GM19372 (cell line): ENCODE measurements at regions not wholly inside any gene's neighbourhood (a gene's known extent, or its start where the extent isn't known, plus 50 kb on each side); places are given as distances from the start of the nearest gene placed in this dataset.

Experiments
- ATAC-seq: cut with Tn5 transposase; IDR thresholded peaks from one replicate; pipeline ENCODE4 v1.9.1; 2021; ENCODE audit warnings: mild to moderate bottlenecking, low read depth, moderate library complexity; ENCODE audit not compliant: unreplicated experiment

- ATAC-seq, result no peak
These were observed 133.8 kb downstream of the ANKRD60 start for GRCh38 chr20:58094698-58095097.

- no peak for ATAC-seq
These were observed 134.3 kb downstream of the ANKRD60 start for GRCh38 chr20:58094160-58094559.

- no peak for ATAC-seq
These were observed 135.6 kb downstream of the ANKRD60 start for GRCh38 chr20:58092871-58093270.

GRCh38 chr20:58092353-58092752 is 136.1 kb downstream of the ANKRD60 start:
- ATAC-seq, result no peak

GRCh38 chr20:58091810-58092209 is 136.6 kb downstream of the ANKRD60 start:
- no peak for ATAC-seq

GRCh38 chr20:58090161-58090560 is 138.3 kb downstream of the ANKRD60 start:
- ATAC-seq, result no peak

GRCh38 chr20:58088625-58089024 is 139.8 kb downstream of the ANKRD60 start:
- ATAC-seq, result no peak

GRCh38 chr20:58088105-58088504 is 140.3 kb downstream of the ANKRD60 start:
- ATAC-seq, result no peak

GRCh38 chr20:58087562-58087858 is 140.9 kb downstream of the ANKRD60 start:
- ATAC-seq, result no peak

GRCh38 chr20:58086763-58087561 is 141.5 kb downstream of the ANKRD60 start:
- no peak for ATAC-seq

GRCh38 chr20:58084966-58085365 is 143.5 kb downstream of the ANKRD60 start:
- no peak for ATAC-seq

- ATAC-seq, result no peak
These were observed 143.9 kb downstream of the ANKRD60 start for GRCh38 chr20:58084566-58084965.

GRCh38 chr20:58081846-58082245 is 146.6 kb downstream of the ANKRD60 start:
- ATAC-seq, result no peak

GRCh38 chr20:58078741-58079522 is 149.5 kb downstream of the ANKRD60 start:
- ATAC-seq, result no peak

GRCh38 chr20:58077282-58077681 is 151.2 kb downstream of the ANKRD60 start:
- ATAC-seq, result no peak

- no peak for ATAC-seq
These were observed 152.0 kb downstream of the ANKRD60 start for GRCh38 chr20:58076405-58076804.

GRCh38 chr20:58075586-58076345 is 152.7 kb downstream of the ANKRD60 start:
- ATAC-seq, result no peak

- ATAC-seq, result no peak
These were observed 154.3 kb downstream of the ANKRD60 start for GRCh38 chr20:58073945-58074856.

- ATAC-seq, result no peak
These were observed 155.5 kb downstream of the ANKRD60 start for GRCh38 chr20:58072695-58073671.
